Calu3 (cell line): ENCODE measurements at regions not wholly inside any gene's neighbourhood (a gene's known extent, or its start where the extent isn't known, plus 50 kb on each side); places are given as distances from the start of the nearest gene placed in this dataset.

Experiments
- BruUV-seq: library from RNA; stranded (reverse); fragments of 400-500 nt; replicated peaks from 2 replicates; lab custom pipeline; 2021; lab: Mats Ljungman, UMichigan
- CTCF ChIA-PET: fragments of 300-600 bp; sonication (Branson Sonifier 250); formaldehyde crosslinking; loops from one replicate; lab custom pipeline; 2022; ENCODE audit warnings: antibody characterized with exemption; lab: Charles Lee
- DNase-seq: peaks from one replicate; pipeline ENCODE4 v3.0.0; 2022
- H3K27ac Mint-ChIP-seq: one replicate; pipeline ENCODE4 v1.8.0; 2022; ENCODE audit warnings: mixed read lengths; ENCODE audit not compliant: unreplicated experiment
- H3K27me3 Mint-ChIP-seq: one replicate; pipeline ENCODE4 v1.8.0; 2022; ENCODE audit warnings: mixed read lengths; ENCODE audit not compliant: unreplicated experiment
- H3K36me3 Mint-ChIP-seq: one replicate; pipeline ENCODE4 v1.8.0; 2022; ENCODE audit warnings: mild to moderate bottlenecking, moderate library complexity, mixed read lengths; ENCODE audit not compliant: insufficient read depth, unreplicated experiment
- H3K4me1 Mint-ChIP-seq: one replicate; pipeline ENCODE4 v1.8.0; 2022; ENCODE audit warnings: mild to moderate bottlenecking, low read depth, mixed read lengths; ENCODE audit not compliant: unreplicated experiment
- H3K4me3 Mint-ChIP-seq: one replicate; pipeline ENCODE4 v1.8.0; 2022; ENCODE audit warnings: mild to moderate bottlenecking, low read depth, moderate library complexity, mixed read lengths; ENCODE audit not compliant: unreplicated experiment
- H3K9me3 Mint-ChIP-seq: one replicate; pipeline ENCODE4 v1.8.0; 2022; ENCODE audit warnings: low read depth, mixed read lengths; ENCODE audit not compliant: unreplicated experiment
- CTCF ChIP-seq: fragments of 200-600 bp; IDR thresholded peaks from one replicate; pipeline ENCODE4 v1.8.0; 2022; ENCODE audit warnings: antibody characterized with exemption; ENCODE audit not compliant: unreplicated experiment
- intact Hi-C: fragments of 100-400 bp; cut with micrococcal nuclease; formaldehyde crosslinking; loops from one replicate; pipeline ENCODE4 v1.10.0; 2022; ENCODE audit not compliant: unreplicated experiment

- Mint-ChIP-seq H3K27me3 (no peaks in the 10 kb centered on the region), H3K27ac (no peak overlapping the region), H3K9me3 (peaks cover 6% of the 10 kb centered on the region), H3K4me3 (no peak overlapping the region), H3K36me3 (no peaks in the 10 kb centered on the region), H3K4me1 (peaks cover 17% of the 10 kb centered on the region)
- intact Hi-C loops, result loop anchor here (10.0 kb wide), 1 partner anchor 173 kb away; no protein-coding TSS in a partner anchor
- no TSS peak for BruUV-seq
- no peak for DNase-seq
- CTCF ChIA-PET, result no interaction called here
- no peak for TF ChIP-seq CTCF
Observed at GRCh38 chr4:55011761-55012160, 113.6 kb downstream of the KDR start.

- Mint-ChIP-seq H3K27ac (no peak overlapping the region), H3K36me3 (no peaks in the 10 kb centered on the region), H3K27me3 (no peaks in the 10 kb centered on the region), H3K4me3 (no peak overlapping the region), H3K4me1 (peaks cover 17% of the 10 kb centered on the region), H3K9me3 (peaks cover 6% of the 10 kb centered on the region)
- DNase-seq, result no peak
- TF ChIP-seq CTCF, result no peak
- CTCF ChIA-PET, result no interaction called here
- intact Hi-C loops, result loop anchor here (10.0 kb wide), 1 partner anchor 174 kb away; no protein-coding TSS in a partner anchor
- no TSS peak for BruUV-seq
Observed at GRCh38 chr4:55010550-55010949, 114.8 kb downstream of the KDR start.

GRCh38 chr4:55008166-55009056 lies 117.0 kb downstream of the KDR start:
- no TSS peak for BruUV-seq
- H3K9me3 Mint-ChIP-seq, result peaks cover 6% of the 10 kb centered on the region
- H3K4me1 Mint-ChIP-seq, result peaks cover 17% of the 10 kb centered on the region
- H3K36me3 Mint-ChIP-seq, result no peaks in the 10 kb centered on the region
- no peak overlapping the region for H3K4me3 Mint-ChIP-seq
- H3K27me3 Mint-ChIP-seq, result no peaks in the 10 kb centered on the region
- DNase-seq, result no peak
- intact Hi-C loops, result no loop called here
- CTCF ChIA-PET, result interaction anchor here (1.1 kb wide), 1 partner anchor 176 kb away, joined by 3 read pairs; no protein-coding TSS in a partner anchor
- no peak for TF ChIP-seq CTCF
- H3K27ac Mint-ChIP-seq, result no peak overlapping the region

- H3K27me3 Mint-ChIP-seq, result no peaks in the 10 kb centered on the region
- no peaks in the 10 kb centered on the region for H3K4me1 Mint-ChIP-seq
- TF ChIP-seq CTCF, result no peak
- no peaks in the 10 kb centered on the region for H3K36me3 Mint-ChIP-seq
- no peak overlapping the region for H3K27ac Mint-ChIP-seq
- DNase-seq, result no peak
- BruUV-seq, result no TSS peak
- intact Hi-C loops, result no loop called here
- H3K4me3 Mint-ChIP-seq, result no peak overlapping the region
- CTCF ChIA-PET, result no interaction called here
- H3K9me3 Mint-ChIP-seq, result peaks cover 6% of the 10 kb centered on the region
Observed at GRCh38 chr4:55005910-55006309, 119.5 kb downstream of the KDR start.
